Activated CD8-positive, alpha-beta T cell treated with anti-CD3 and anti-CD28 coated beads, Interleukin-2, amount 10 ng/mL, durations not matched to agents 7 days and 5 days (primary cell): ENCODE measurements at regions not wholly inside any gene's neighbourhood (a gene's known extent, or its start where the extent isn't known, plus 50 kb on each side); places are given as distances from the start of the nearest gene placed in this dataset.

ENCODE experiments used
- ATAC-seq: fragments of 150-1000 bp; cut with Tn5 transposase; one replicate; pipeline ENCODE4 v1.10.0; 2021; ENCODE audit warnings: moderate library complexity
- CTCF ChIA-PET: fragments of 350-600 bp; sonication (Branson Sonifier 250); formaldehyde crosslinking; loops from one replicate; lab custom pipeline; 2021; ENCODE audit warnings: antibody characterized with exemption; lab: Charles Lee
- POLR2A ChIA-PET: fragments of 350-600 bp; sonication (Branson Sonifier 250); formaldehyde crosslinking; loops from one replicate; lab custom pipeline; 2021; ENCODE audit warnings: antibody characterized with exemption; lab: Charles Lee
- DNase-seq: peaks from one replicate; pipeline ENCODE4 v3.0.0-alpha.2; 2020
- H3K27ac Mint-ChIP-seq: one replicate; pipeline ENCODE4 v1.8.0; 2021; ENCODE audit warnings: mild to moderate bottlenecking, mixed read lengths
- H3K27me3 Mint-ChIP-seq: one replicate; pipeline ENCODE4 v1.8.0; 2021; ENCODE audit warnings: low read depth, mixed read lengths
- H3K36me3 Mint-ChIP-seq: one replicate; pipeline ENCODE4 v1.8.0; 2021; ENCODE audit warnings: low read depth, mixed read lengths
- H3K4me1 Mint-ChIP-seq: one replicate; pipeline ENCODE4 v1.8.0; 2021; ENCODE audit warnings: low read depth, mixed read lengths
- H3K4me3 Mint-ChIP-seq: one replicate; pipeline ENCODE4 v1.8.0; 2021; ENCODE audit warnings: mild to moderate bottlenecking, mixed read lengths
- H3K9me3 Mint-ChIP-seq: one replicate; pipeline ENCODE4 v1.8.0; 2022; ENCODE audit warnings: mixed read lengths; ENCODE audit not compliant: insufficient read depth

DNA sequence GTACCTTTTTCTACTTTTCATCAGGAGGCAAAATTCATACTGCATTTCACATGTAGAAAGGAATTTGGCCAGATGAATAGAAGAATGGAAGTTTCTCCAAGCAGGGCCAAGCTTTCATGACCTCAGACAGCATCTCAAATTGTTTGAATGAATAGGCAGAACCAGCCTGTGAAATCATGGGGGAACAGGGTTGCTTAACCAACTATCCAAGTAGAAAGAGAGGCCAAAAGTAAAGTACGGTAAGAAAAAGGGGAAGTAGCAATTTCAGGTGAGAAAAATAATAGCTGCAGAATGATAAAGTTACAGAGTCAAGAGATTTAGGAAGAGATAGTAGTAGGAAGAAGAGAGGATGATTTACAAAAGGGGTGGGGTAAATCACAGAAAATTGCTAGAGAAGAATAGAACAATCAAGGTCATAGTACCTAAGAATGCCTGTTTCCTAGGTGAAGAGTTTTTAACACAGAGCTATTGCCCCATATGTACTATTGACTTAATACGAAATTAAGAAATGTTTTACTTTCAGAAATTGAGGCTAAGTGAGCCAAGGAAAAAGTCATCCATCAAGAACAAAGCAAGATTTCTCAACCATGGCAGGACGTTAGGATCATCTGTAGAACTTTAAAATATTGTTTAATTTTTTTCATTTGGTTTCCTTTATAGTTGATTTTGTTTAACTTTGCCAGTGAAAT lies 177.1 kb upstream of the TET2 start:
- Mint-ChIP-seq H3K4me3 (no peak overlapping the region), H3K27me3 (no peaks in the 10 kb centered on the region), H3K27ac (no peak overlapping the region), H3K4me1 (peaks cover 26% of the 10 kb centered on the region), H3K36me3 (peaks cover 12% of the 10 kb centered on the region), H3K9me3 (peaks cover 6% of the 10 kb centered on the region)
- ChIA-PET POLR2A (no interaction called here), CTCF (no interaction called here)
- DNase-seq = no peak
- ATAC-seq = no peak

DNA sequence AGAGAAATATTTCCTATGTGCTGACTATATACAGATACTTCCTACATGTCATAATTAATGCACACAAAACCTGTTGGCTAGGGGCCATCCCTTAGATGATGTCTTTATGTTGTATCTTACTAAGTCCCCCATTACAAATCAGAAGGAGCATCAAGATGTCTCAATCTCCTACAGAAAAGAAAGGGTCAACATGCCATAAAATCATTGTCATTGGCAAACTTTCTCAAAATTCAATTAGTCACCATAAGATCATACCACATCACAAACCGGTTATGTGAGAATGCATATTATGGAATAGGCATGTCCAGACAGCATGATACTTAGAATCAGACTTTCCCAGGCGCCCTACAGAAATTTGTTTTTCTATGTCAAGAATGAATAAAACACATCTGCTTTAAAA lies 175.2 kb upstream of the TET2 start:
- no peak overlapping the region for H3K27ac Mint-ChIP-seq
- peaks cover 10% of the 10 kb centered on the region for H3K36me3 Mint-ChIP-seq
- no peak overlapping the region for H3K4me3 Mint-ChIP-seq
- POLR2A ChIA-PET = interaction anchor here (0.9 kb wide), 1 partner anchor 503 kb away, joined by 3 read pairs; the partner anchor contains the start of gene PPA2
- H3K9me3 Mint-ChIP-seq = peaks cover 6% of the 10 kb centered on the region
- no peaks in the 10 kb centered on the region for H3K27me3 Mint-ChIP-seq
- DNase-seq = no peak
- H3K4me1 Mint-ChIP-seq = peaks cover 18% of the 10 kb centered on the region
- no peak for ATAC-seq
- CTCF ChIA-PET = no interaction called here

DNA sequence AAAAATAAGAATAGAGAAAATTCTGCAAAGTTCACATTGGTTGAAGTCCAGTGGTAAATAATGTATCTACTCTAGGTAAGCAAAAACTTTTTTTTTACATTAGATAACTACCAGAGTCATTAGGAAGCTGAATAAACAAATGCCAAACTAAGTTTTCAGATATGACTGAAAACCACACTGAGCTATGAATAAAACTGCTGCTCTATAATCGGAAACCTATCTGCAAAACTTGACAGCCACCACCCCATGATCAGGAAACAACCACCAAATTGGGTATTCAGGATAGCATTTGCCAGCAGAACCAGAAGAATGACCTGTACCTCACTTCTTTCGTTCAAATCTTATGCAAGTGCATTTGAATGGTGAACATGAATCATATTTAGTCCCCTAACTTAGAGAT lies 173.0 kb upstream of the TET2 start:
- Mint-ChIP-seq H3K27ac (no peak overlapping the region), H3K4me1 (peaks cover 9% of the 10 kb centered on the region), H3K9me3 (peaks cover 2% of the 10 kb centered on the region), H3K36me3 (peaks cover 5% of the 10 kb centered on the region), H3K4me3 (no peak overlapping the region), H3K27me3 (no peaks in the 10 kb centered on the region)
- DNase-seq = no peak
- POLR2A ChIA-PET = no interaction called here
- no peak for ATAC-seq
- CTCF ChIA-PET = interaction anchor here (1.2 to 1.9 kb wide), 2 partner anchors 8 to 11 kb away, joined by 3 to 6 read pairs; no protein-coding TSS in a partner anchor

DNA sequence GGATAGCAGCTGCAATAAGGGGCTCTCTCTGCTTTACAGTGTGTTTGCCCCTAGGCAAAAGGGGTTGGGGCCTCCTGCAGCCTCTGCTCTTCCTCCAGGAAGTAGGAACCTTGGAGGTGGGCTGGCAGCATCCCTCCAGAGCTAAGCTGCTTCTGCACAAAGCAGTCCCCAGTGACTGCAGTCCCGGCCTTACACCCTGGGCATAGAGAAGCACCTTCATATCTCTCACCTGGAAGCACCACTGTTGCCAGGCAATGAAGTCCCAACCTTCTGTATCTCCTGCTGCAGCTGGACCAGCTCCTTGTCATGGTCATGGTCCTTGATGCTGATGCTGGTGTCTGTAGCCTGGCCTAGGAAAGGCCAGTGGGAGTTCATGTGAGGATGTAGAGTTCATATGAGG lies 171.1 kb upstream of the TET2 start:
- ChIA-PET CTCF (no interaction called here), POLR2A (no interaction called here)
- H3K27ac Mint-ChIP-seq = no peak overlapping the region
- no peak overlapping the region for H3K4me3 Mint-ChIP-seq
- peaks cover 5% of the 10 kb centered on the region for H3K36me3 Mint-ChIP-seq
- peaks cover 10% of the 10 kb centered on the region for H3K9me3 Mint-ChIP-seq
- no peaks in the 10 kb centered on the region for H3K27me3 Mint-ChIP-seq
- ATAC-seq (no peak), DNase-seq (no peak)
- H3K4me1 Mint-ChIP-seq = peaks cover 11% of the 10 kb centered on the region

DNA sequence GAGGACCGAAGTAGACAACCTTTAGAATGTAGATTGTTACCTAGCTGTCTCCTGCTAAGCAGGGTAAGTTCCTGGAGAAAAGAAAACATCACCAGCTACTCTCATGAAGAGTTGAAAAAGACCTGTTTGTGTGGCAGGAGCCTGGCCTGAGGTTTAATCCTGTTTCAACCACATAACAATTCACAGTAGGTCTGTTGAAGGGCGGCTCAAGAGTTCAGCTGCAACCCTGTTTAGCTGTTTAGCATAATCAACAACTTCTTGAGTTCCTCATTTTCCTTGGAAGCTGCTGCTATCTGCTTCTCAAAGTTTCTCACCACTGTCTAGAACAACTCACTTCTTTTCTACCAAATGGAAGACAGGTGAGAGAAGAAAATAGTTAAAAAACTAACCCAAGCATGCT lies 170.4 kb upstream of the TET2 start:
- peaks cover 5% of the 10 kb centered on the region for H3K36me3 Mint-ChIP-seq
- ATAC-seq = no peak

DNA sequence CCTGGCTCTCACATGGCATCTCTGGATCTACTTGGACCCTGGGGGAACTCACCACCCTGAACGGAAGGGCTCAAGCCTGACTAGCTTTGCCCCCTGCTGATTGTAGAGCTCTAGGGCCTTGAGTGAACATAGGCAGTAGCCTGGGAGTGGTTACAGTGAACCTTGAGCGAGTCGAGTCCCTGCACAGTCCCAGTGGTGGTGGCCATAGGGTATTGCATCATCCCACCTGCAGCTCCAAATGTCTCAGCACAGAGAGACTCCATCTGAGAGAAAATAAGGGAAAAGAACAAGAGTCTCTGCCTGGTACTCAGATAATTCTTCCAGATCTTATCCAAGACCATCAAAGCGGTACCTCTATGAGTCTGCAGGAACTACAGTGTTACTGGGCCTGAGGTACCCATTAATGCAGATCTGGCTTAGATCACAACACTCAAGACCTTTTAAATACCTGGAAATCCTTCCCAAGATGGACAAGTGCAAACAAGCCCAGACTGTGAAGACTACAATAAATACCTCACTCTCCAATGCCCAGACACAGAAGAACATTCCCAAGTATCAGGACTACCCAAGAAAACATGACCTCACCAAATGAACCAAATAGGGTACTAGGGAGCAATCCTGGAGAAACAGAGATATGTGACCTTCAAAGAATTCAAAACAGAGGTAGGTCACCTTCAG lies 167.5 kb upstream of the TET2 start:
- POLR2A ChIA-PET = no interaction called here
- ATAC-seq = no peak
- Mint-ChIP-seq H3K27me3 (peaks cover 2% of the 10 kb centered on the region), H3K9me3 (peaks cover 18% of the 10 kb centered on the region), H3K4me1 (peaks cover 12% of the 10 kb centered on the region), H3K36me3 (peaks cover 5% of the 10 kb centered on the region), H3K27ac (no peak overlapping the region), H3K4me3 (no peak overlapping the region)
- CTCF ChIA-PET = no interaction called here
- DNase-seq = no peak

More for the DNA sequence above, 170.4 kb upstream of the TET2 start:
- no peak overlapping the region for H3K27ac Mint-ChIP-seq
- H3K4me1 Mint-ChIP-seq = peaks cover 11% of the 10 kb centered on the region
- ChIA-PET POLR2A (no interaction called here), CTCF (no interaction called here)
- H3K9me3 Mint-ChIP-seq = peaks cover 10% of the 10 kb centered on the region
- H3K4me3 Mint-ChIP-seq = no peak overlapping the region
- H3K27me3 Mint-ChIP-seq = no peaks in the 10 kb centered on the region
- DNase-seq = no peak

DNA sequence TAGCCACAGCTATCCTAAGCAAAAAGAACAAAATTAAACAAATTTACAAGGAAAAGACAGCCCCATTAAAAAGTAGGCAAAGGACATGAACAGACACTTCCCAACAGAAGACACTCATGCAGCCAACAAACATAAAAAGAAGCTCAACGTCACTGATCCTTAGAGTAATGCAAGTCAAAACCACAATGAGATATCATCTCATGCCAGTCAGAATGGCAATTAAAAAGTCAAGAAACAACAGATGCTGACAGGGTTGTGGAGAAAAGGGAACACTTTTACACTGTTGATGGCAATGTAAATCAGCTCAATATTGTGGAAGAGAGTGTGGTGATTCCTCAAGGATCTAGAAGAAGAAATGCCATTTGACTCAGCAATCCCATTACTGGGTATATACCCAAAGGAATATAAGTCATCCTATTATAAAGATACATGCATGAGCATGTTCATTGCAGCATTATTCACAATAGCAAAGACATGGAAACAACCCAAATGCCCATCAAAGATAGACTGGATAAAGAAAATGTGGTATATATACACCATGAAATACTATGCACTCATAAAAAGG lies 163.0 kb upstream of the TET2 start:
- no peak for ATAC-seq
- H3K27ac Mint-ChIP-seq = no peak overlapping the region
- peaks cover 6% of the 10 kb centered on the region for H3K4me1 Mint-ChIP-seq
- no peak for DNase-seq
- POLR2A ChIA-PET = no interaction called here
- H3K36me3 Mint-ChIP-seq = peaks cover 5% of the 10 kb centered on the region
- CTCF ChIA-PET = no interaction called here
- peaks cover 18% of the 10 kb centered on the region for H3K9me3 Mint-ChIP-seq
- H3K4me3 Mint-ChIP-seq = no peak overlapping the region
- H3K27me3 Mint-ChIP-seq = peaks cover 2% of the 10 kb centered on the region

DNA sequence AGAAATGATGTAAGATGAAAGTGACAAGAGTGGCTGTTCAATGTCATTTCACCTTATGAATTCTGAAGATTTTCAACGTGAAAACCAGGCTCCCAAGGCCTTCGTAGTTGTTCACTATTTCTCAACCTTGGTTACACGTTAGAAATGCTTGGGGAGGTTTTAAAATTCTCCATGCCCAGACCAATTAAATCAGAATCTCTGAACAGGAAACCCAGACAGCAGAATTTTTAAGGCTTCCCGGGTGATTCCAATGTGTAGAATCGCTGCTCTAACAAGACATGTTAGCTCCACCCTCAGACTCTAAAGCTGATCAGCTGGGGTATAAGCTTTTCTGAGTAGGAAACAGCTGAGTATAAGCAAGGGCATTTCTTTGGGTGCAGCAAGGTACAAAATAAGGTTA lies 160.4 kb upstream of the TET2 start:
- ChIA-PET CTCF (interaction anchor here (0.9 kb wide), 1 partner anchor 485 kb away, joined by 3 read pairs; no protein-coding TSS in a partner anchor), POLR2A (no interaction called here)
- DNase-seq (no peak), ATAC-seq (no peak)
- Mint-ChIP-seq H3K27me3 (peaks cover 2% of the 10 kb centered on the region), H3K27ac (no peak overlapping the region), H3K9me3 (peaks cover 8% of the 10 kb centered on the region), H3K4me3 (no peak overlapping the region), H3K36me3 (no peaks in the 10 kb centered on the region), H3K4me1 (peaks cover 5% of the 10 kb centered on the region)

DNA sequence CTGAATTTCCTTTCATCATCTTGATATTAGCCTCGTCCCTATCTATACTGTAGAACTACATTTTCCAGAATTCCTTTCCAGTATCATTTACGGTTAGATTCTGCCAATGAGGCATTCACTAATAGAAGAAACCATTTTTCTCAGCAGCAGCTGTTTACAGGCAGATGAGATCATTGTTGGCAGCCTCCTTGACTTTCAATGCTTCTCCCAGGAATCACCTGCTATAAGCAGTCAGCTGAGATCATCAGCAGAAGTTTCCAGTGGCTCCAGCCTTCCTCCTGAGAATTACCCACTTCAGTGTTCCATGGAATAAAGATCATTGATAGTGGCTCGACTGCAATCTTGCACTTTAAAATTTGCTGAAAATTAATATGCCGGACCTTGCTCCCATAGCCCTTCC lies 157.3 kb upstream of the TET2 start:
- DNase-seq = no peak
- ChIA-PET CTCF (no interaction called here), POLR2A (no interaction called here)
- Mint-ChIP-seq H3K36me3 (no peaks in the 10 kb centered on the region), H3K4me1 (no peaks in the 10 kb centered on the region), H3K27ac (no peak overlapping the region), H3K27me3 (no peaks in the 10 kb centered on the region), H3K9me3 (no peaks in the 10 kb centered on the region), H3K4me3 (no peak overlapping the region)
- no peak for ATAC-seq

DNA sequence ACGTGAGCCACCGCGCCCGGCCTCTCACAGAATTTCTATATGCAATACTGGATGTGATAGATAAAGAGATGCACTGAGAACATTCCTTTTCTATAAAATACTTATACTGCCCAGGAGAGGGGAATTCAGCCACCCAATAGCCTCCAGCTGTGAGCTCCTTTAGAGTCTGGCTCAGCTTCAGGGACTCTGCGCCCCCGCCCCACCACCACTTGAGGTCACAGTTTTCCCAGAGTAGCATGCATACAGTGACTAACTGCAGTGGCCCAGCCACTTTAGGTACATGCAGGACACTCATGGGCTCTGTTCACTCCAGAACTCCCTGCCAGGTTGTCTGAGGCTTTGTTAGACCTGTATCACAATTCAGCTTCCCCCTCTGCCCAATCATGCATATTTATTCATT lies 144.4 kb upstream of the TET2 start:
- no peak overlapping the region for H3K27ac Mint-ChIP-seq
- CTCF ChIA-PET = no interaction called here
- no peak for DNase-seq
- H3K4me3 Mint-ChIP-seq = no peak overlapping the region
- POLR2A ChIA-PET = no interaction called here
- no peaks in the 10 kb centered on the region for H3K27me3 Mint-ChIP-seq
- ATAC-seq = no peak
- H3K4me1 Mint-ChIP-seq = no peaks in the 10 kb centered on the region
- H3K36me3 Mint-ChIP-seq = no peaks in the 10 kb centered on the region
- H3K9me3 Mint-ChIP-seq = no peaks in the 10 kb centered on the region

DNA sequence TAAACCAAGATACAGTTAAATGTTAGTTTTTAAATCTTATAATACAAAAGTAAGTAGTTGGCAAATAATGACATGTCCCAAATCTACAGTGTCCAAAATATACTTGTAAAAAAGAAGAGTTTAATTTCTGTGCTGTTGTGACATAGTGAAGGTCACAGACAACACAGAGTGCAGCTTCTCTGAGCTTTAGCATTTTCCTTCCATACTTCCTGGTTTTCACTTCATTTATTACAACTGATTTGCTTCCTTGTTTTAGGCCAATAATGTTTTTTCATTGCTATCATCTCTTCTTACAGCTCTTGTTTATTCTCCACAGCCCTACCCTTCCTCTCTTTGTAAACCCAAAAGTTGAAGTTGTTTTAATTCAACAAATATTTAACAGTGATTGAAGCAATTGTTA lies 132.4 kb upstream of the TET2 start:
- H3K9me3 Mint-ChIP-seq = peaks cover 16% of the 10 kb centered on the region
- ChIA-PET POLR2A (no interaction called here), CTCF (no interaction called here)
- no peaks in the 10 kb centered on the region for H3K27me3 Mint-ChIP-seq
- H3K4me3 Mint-ChIP-seq = no peak overlapping the region
- no peak for ATAC-seq
- no peak overlapping the region for H3K27ac Mint-ChIP-seq
- no peaks in the 10 kb centered on the region for H3K4me1 Mint-ChIP-seq
- no peaks in the 10 kb centered on the region for H3K36me3 Mint-ChIP-seq
- DNase-seq = no peak

DNA sequence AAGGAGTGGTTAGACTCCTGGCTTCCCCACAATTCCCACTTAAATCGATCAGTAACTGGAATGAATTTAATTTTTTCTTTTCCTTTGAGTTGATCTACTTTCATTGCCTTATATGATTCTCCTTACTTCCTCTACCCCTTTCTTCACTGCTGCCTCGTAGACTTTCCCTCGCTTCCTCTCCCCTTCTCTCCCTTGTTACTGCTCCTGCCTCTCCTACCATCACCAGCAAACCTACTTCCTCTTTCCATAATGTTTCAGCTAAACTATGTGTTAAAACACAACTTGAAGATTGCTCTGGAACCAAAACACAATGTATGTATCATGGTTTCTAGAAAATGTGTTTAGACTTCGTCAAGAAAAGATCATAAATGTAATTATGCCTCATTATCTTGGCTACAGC lies 132.0 kb upstream of the TET2 start:
- CTCF ChIA-PET = no interaction called here
- Mint-ChIP-seq H3K27ac (no peak overlapping the region), H3K27me3 (no peaks in the 10 kb centered on the region), H3K4me1 (no peaks in the 10 kb centered on the region), H3K4me3 (no peak overlapping the region), H3K9me3 (peaks cover 13% of the 10 kb centered on the region), H3K36me3 (no peaks in the 10 kb centered on the region)
- no peak for DNase-seq
- POLR2A ChIA-PET = no interaction called here
- no peak for ATAC-seq
